ENCODE measurements at regions not wholly inside any gene's neighbourhood (a gene's known extent, or its start where the extent isn't known, plus 50 kb on each side); places are given as distances from the start of the nearest gene placed in this dataset.

- ATAC-seq, result no peak
- POLR2A ChIA-PET, result no interaction called here
These were observed 548.1 kb upstream of the AGTR1 start for GRCh38 chr3:148149556-148149955.

DNA sequence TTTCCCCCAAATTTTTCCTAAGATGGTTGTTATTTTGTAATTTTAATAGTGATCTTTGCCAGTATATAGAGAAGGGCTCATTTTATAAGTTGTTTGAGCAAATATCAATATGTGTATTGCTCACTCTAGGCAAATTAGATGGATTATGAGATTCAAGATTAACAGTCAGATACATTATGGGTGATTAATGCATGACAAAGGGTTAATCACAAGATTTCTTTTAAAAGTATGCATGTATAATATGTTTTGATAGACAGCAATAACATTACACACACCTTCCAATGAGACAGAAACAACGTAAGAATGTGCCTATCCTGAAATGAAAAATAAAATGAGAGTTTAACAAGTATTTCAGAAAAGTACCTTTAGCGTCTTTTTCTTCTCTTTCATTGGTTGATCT is 547.6 kb upstream of the AGTR1 start:
- no peaks in the 10 kb centered on the region for H3K36me3 Mint-ChIP-seq (ENCODE audit: low read depth)
- DNase-seq (no peak), ATAC-seq (no peak)
- H3K27ac Mint-ChIP-seq, result no peak overlapping the region
- ChIA-PET POLR2A (no interaction called here), CTCF (no interaction called here)
- H3K4me3 Mint-ChIP-seq, result no peak overlapping the region
- no peaks in the 10 kb centered on the region for H3K9me3 Mint-ChIP-seq (ENCODE audit: insufficient read depth)
- no peaks in the 10 kb centered on the region for H3K4me1 Mint-ChIP-seq (ENCODE audit: low read depth)
- no peaks in the 10 kb centered on the region for H3K27me3 Mint-ChIP-seq (ENCODE audit: low read depth)

More at GRCh38 chr3:148149556-148149955, 548.1 kb upstream of the AGTR1 start:
- Mint-ChIP-seq H3K27ac (no peak overlapping the region), H3K9me3 (ENCODE audit: insufficient read depth) (no peaks in the 10 kb centered on the region), H3K4me3 (no peak overlapping the region), H3K4me1 (ENCODE audit: low read depth) (no peaks in the 10 kb centered on the region), H3K27me3 (ENCODE audit: low read depth) (no peaks in the 10 kb centered on the region), H3K36me3 (ENCODE audit: low read depth) (no peaks in the 10 kb centered on the region)
- DNase-seq, result no peak
- CTCF ChIA-PET, result no interaction called here

DNA sequence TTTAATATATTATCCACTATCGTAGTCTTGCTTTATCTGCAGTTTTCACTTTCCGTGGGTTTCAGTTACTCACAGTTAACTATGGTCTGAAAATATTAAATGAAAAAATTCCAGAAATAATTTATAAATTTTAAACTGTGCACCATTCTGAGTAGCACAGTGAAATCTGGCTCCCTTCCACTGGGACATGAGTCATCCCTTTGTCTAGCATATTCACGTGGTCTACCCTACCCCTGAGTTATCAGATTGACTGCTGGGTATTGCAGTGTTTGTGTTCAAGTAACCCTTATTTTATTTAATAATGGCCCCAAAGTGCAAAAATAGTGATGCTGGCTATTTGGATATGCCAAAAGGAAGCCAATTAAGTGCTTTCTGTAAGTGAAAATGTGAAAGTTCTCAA is 539.5 kb upstream of the AGTR1 start:
- Mint-ChIP-seq H3K4me3 (no peak overlapping the region), H3K36me3 (ENCODE audit: low read depth) (no peaks in the 10 kb centered on the region), H3K27me3 (ENCODE audit: low read depth) (no peaks in the 10 kb centered on the region), H3K27ac (no peak overlapping the region), H3K9me3 (ENCODE audit: insufficient read depth) (no peaks in the 10 kb centered on the region), H3K4me1 (ENCODE audit: low read depth) (no peaks in the 10 kb centered on the region)
- ATAC-seq (no peak), DNase-seq (no peak)
- ChIA-PET POLR2A (no interaction called here), CTCF (no interaction called here)

DNA sequence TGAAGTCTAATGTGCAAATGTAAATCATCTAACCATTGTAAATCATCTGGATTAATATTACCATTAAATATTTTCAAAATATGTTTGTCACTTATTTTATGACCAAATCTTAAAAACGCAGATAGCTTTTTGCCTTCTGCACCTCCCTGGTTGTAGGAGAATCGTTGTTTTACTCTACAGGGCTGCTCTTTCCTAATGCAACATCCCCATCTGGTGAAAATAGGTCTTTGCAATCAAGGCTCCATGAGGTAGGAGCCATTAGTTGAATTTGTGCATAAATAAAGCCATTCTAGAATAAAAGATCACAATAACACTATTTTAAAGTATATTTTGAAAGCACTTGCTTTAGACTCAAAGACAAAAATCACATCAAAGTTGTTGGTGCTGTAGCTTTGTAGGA is 535.6 kb upstream of the AGTR1 start:
- no peaks in the 10 kb centered on the region for H3K36me3 Mint-ChIP-seq (ENCODE audit: low read depth)
- CTCF ChIA-PET, result no interaction called here
- POLR2A ChIA-PET, result no interaction called here

GRCh38 chr3:148168347-148168746 is 529.4 kb upstream of the AGTR1 start:
- DNase-seq (no peak), ATAC-seq (no peak)
- POLR2A ChIA-PET, result no interaction called here
- Mint-ChIP-seq H3K27ac (no peak overlapping the region), H3K4me1 (ENCODE audit: low read depth) (no peaks in the 10 kb centered on the region), H3K36me3 (ENCODE audit: low read depth) (no peaks in the 10 kb centered on the region), H3K4me3 (no peak overlapping the region), H3K9me3 (ENCODE audit: insufficient read depth) (no peaks in the 10 kb centered on the region), H3K27me3 (ENCODE audit: low read depth) (no peaks in the 10 kb centered on the region)
- CTCF ChIA-PET, result no interaction called here

More for the DNA sequence above, 535.6 kb upstream of the AGTR1 start:
- no peak for DNase-seq
- no peak overlapping the region for H3K27ac Mint-ChIP-seq
- no peak overlapping the region for H3K4me3 Mint-ChIP-seq
- ATAC-seq, result no peak
- H3K9me3 Mint-ChIP-seq (ENCODE audit: insufficient read depth), result no peaks in the 10 kb centered on the region
- no peaks in the 10 kb centered on the region for H3K4me1 Mint-ChIP-seq (ENCODE audit: low read depth)
- H3K27me3 Mint-ChIP-seq (ENCODE audit: low read depth), result no peaks in the 10 kb centered on the region

GRCh38 chr3:148173851-148174250 is 523.9 kb upstream of the AGTR1 start:
- Mint-ChIP-seq H3K4me3 (no peak overlapping the region), H3K4me1 (ENCODE audit: low read depth) (no peaks in the 10 kb centered on the region), H3K9me3 (ENCODE audit: insufficient read depth) (no peaks in the 10 kb centered on the region), H3K27ac (no peak overlapping the region), H3K27me3 (ENCODE audit: low read depth) (no peaks in the 10 kb centered on the region), H3K36me3 (ENCODE audit: low read depth) (no peaks in the 10 kb centered on the region)
- ChIA-PET CTCF (no interaction called here), POLR2A (no interaction called here)
- ATAC-seq (no peak), DNase-seq (no peak)

- no peak overlapping the region for H3K4me3 Mint-ChIP-seq
- ATAC-seq, result no peak
- no peaks in the 10 kb centered on the region for H3K4me1 Mint-ChIP-seq (ENCODE audit: low read depth)
These were observed 522.5 kb upstream of the AGTR1 start for GRCh38 chr3:148175214-148175613.

GRCh38 chr3:148178503-148178902 is 519.2 kb upstream of the AGTR1 start:
- ATAC-seq (no peak), DNase-seq (no peak)
- POLR2A ChIA-PET, result no interaction called here
- no peaks in the 10 kb centered on the region for H3K4me1 Mint-ChIP-seq (ENCODE audit: low read depth)
- H3K9me3 Mint-ChIP-seq (ENCODE audit: insufficient read depth), result peaks cover 3% of the 10 kb centered on the region
- no peaks in the 10 kb centered on the region for H3K36me3 Mint-ChIP-seq (ENCODE audit: low read depth)
- H3K4me3 Mint-ChIP-seq, result no peak overlapping the region
- CTCF ChIA-PET, result no interaction called here
- H3K27ac Mint-ChIP-seq, result no peak overlapping the region
- H3K27me3 Mint-ChIP-seq (ENCODE audit: low read depth), result no peaks in the 10 kb centered on the region

More at GRCh38 chr3:148175214-148175613, 522.5 kb upstream of the AGTR1 start:
- CTCF ChIA-PET, result no interaction called here
- DNase-seq, result no peak
- no peak overlapping the region for H3K27ac Mint-ChIP-seq
- no peaks in the 10 kb centered on the region for H3K27me3 Mint-ChIP-seq (ENCODE audit: low read depth)
- peaks cover 3% of the 10 kb centered on the region for H3K9me3 Mint-ChIP-seq (ENCODE audit: insufficient read depth)
- POLR2A ChIA-PET, result no interaction called here
- no peaks in the 10 kb centered on the region for H3K36me3 Mint-ChIP-seq (ENCODE audit: low read depth)

DNA sequence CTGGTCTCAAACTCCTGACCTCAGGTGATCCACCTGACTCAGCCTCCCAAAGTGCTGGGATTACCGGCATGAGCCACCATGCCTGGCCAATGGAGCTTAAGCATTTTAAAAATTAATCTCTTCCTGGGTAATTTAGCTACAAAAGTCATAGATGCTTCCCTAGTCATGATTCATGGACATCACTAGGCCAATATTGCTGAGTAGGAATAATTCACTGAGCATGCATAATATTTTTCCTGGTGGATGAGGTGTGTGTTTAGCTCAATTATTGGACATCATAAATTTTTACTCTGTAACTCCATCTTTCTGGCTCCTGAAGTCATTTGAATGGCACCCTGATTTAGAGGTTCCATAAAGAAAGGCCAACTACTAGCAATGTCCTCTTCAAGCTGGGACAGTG is 512.9 kb upstream of the AGTR1 start:
- ChIA-PET POLR2A (no interaction called here), CTCF (no interaction called here)
- no peaks in the 10 kb centered on the region for H3K36me3 Mint-ChIP-seq (ENCODE audit: low read depth)
- H3K4me3 Mint-ChIP-seq, result no peak overlapping the region
- DNase-seq (no peak), ATAC-seq (no peak)
- no peaks in the 10 kb centered on the region for H3K4me1 Mint-ChIP-seq (ENCODE audit: low read depth)
- no peaks in the 10 kb centered on the region for H3K27me3 Mint-ChIP-seq (ENCODE audit: low read depth)
- no peaks in the 10 kb centered on the region for H3K9me3 Mint-ChIP-seq (ENCODE audit: insufficient read depth)
- H3K27ac Mint-ChIP-seq, result no peak overlapping the region

- ChIA-PET POLR2A (no interaction called here), CTCF (no interaction called here)
- H3K27me3 Mint-ChIP-seq (ENCODE audit: low read depth), result no peaks in the 10 kb centered on the region
- ATAC-seq (no peak), DNase-seq (no peak)
- no peaks in the 10 kb centered on the region for H3K9me3 Mint-ChIP-seq (ENCODE audit: insufficient read depth)
- H3K27ac Mint-ChIP-seq, result no peak overlapping the region
- no peaks in the 10 kb centered on the region for H3K4me1 Mint-ChIP-seq (ENCODE audit: low read depth)
- H3K36me3 Mint-ChIP-seq (ENCODE audit: low read depth), result no peaks in the 10 kb centered on the region
- no peak overlapping the region for H3K4me3 Mint-ChIP-seq
These were observed 510.8 kb upstream of the AGTR1 start for GRCh38 chr3:148186881-148187280.

GRCh38 chr3:148187296-148187695 is 510.4 kb upstream of the AGTR1 start:
- no peak for ATAC-seq
- Mint-ChIP-seq H3K9me3 (ENCODE audit: insufficient read depth) (no peaks in the 10 kb centered on the region), H3K4me3 (no peak overlapping the region), H3K27ac (no peak overlapping the region), H3K36me3 (ENCODE audit: low read depth) (no peaks in the 10 kb centered on the region), H3K4me1 (ENCODE audit: low read depth) (no peaks in the 10 kb centered on the region), H3K27me3 (ENCODE audit: low read depth) (no peaks in the 10 kb centered on the region)
- ChIA-PET CTCF (no interaction called here), POLR2A (no interaction called here)
- no peak for DNase-seq

DNA sequence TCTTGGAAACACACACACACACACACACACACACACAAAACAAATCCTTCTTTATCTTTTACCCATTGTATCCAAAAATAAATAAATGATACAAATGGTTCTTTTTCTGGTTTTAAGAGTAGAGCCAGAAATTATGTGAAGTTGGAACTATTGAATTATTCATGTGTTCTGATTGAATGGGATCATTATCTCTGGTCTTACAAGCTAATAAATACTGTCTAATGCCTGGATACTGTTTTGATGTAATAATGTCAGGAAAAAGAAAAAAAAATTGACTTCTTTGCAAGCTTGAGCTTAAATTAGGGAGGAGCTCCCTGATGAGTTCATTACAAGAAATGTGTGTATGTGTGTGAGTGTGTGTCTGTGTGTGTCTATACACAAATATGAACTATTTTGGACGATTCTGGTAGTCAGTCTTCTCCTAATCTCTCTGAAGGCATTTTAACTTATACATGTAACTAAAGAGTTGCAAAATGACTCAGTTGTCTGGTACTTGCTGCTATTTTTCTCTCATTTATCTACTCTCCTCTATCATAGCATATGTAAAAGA is 507.2 kb upstream of the AGTR1 start:
- peaks cover 2% of the 10 kb centered on the region for H3K9me3 Mint-ChIP-seq (ENCODE audit: insufficient read depth)
- no peak overlapping the region for H3K27ac Mint-ChIP-seq
- no peaks in the 10 kb centered on the region for H3K4me1 Mint-ChIP-seq (ENCODE audit: low read depth)
- ChIA-PET POLR2A (no interaction called here), CTCF (no interaction called here)
- ATAC-seq (no peak), DNase-seq (no peak)
- H3K36me3 Mint-ChIP-seq (ENCODE audit: low read depth), result no peaks in the 10 kb centered on the region
- no peaks in the 10 kb centered on the region for H3K27me3 Mint-ChIP-seq (ENCODE audit: low read depth)
- no peak overlapping the region for H3K4me3 Mint-ChIP-seq

GRCh38 chr3:148191966-148192365 is 505.7 kb upstream of the AGTR1 start:
- peaks cover 5% of the 10 kb centered on the region for H3K9me3 Mint-ChIP-seq (ENCODE audit: insufficient read depth)
- H3K27ac Mint-ChIP-seq, result no peak overlapping the region
- ATAC-seq, result no peak
- no peaks in the 10 kb centered on the region for H3K36me3 Mint-ChIP-seq (ENCODE audit: low read depth)
- no peaks in the 10 kb centered on the region for H3K27me3 Mint-ChIP-seq (ENCODE audit: low read depth)
- H3K4me3 Mint-ChIP-seq, result no peak overlapping the region
- H3K4me1 Mint-ChIP-seq (ENCODE audit: low read depth), result no peaks in the 10 kb centered on the region
- no peak for DNase-seq
- CTCF ChIA-PET, result no interaction called here
- POLR2A ChIA-PET, result no interaction called here

All from activated CD8-positive, alpha-beta T cell treated with anti-CD3 and anti-CD28 coated beads, Interleukin-2, amount 10 ng/mL, durations not matched to agents 7 days and 5 days (primary cell).